Frontal cortex (tissue), 3 donors: ENCODE measurements at regions not wholly inside any gene's neighbourhood (a gene's known extent, or its start where the extent isn't known, plus 50 kb on each side); places are given as distances from the start of the nearest gene placed in this dataset.
A peak's percentile ranks its signal among the peaks of the same experiment; 100 is the strongest.

Experiments used
- DNase-seq, 2 donors: peaks; one replicate each; pipeline ENCODE4 v3.0.0; 2012; ENCODE audit warnings: low spot score in 2 of 2
- FAIRE-seq: peaks from 2 replicates; lab custom pipeline; 2012; peaks lifted over from hg19 to GRCh38; lab: Jason Lieb, UNC
- donor health status: control.
- donor health status: control.
- donor health status: control.

- FAIRE-seq, result no peak
- no peak for DNase-seq
Measured at GRCh38 chr15:62925875-62926274, 116.7 kb upstream of the TPM1 start.

GRCh38 chr15:62927196-62927595 lies 115.4 kb upstream of the TPM1 start:
- DNase-seq, result no peak
- FAIRE-seq, result no peak

GRCh38 chr15:62927836-62928235 lies 114.7 kb upstream of the TPM1 start:
- FAIRE-seq, result no peak
- no peak for DNase-seq

GRCh38 chr15:62928242-62928999 lies 114.1 kb upstream of the TPM1 start:
- no peak for FAIRE-seq

GRCh38 chr15:62929000-62929357 lies 113.6 kb upstream of the TPM1 start:
- DNase-seq, result no peak
- FAIRE-seq, result no peak

More at GRCh38 chr15:62928242-62928999, 114.1 kb upstream of the TPM1 start:
- DNase-seq, result no peak

GRCh38 chr15:62931650-62932049 lies 110.9 kb upstream of the TPM1 start:
- FAIRE-seq, result no peak
- no peak for DNase-seq

- DNase-seq (no peak), FAIRE-seq (no peak)
Measured at GRCh38 chr15:62932436-62932835, 110.1 kb upstream of the TPM1 start.

GRCh38 chr15:62933386-62933785 lies 109.2 kb upstream of the TPM1 start:
- DNase-seq (no peak), FAIRE-seq (no peak)

- no peak for DNase-seq
- FAIRE-seq, result no peak
Measured at GRCh38 chr15:62934236-62934971, 108.1 kb upstream of the TPM1 start.

- no peak for DNase-seq
- no peak for FAIRE-seq
Measured at GRCh38 chr15:62935300-62936081, 107.1 kb upstream of the TPM1 start.

- no peak for FAIRE-seq
Measured at GRCh38 chr15:62938825-62939224, 103.7 kb upstream of the TPM1 start.

GRCh38 chr15:62940093-62940754 lies 102.3 kb upstream of the TPM1 start:
- DNase-seq (no peak), FAIRE-seq (no peak)

More at GRCh38 chr15:62938825-62939224, 103.7 kb upstream of the TPM1 start:
- DNase-seq, result no peak

GRCh38 chr15:62940755-62941361 lies 101.7 kb upstream of the TPM1 start:
- FAIRE-seq, result no peak
- DNase-seq, result peak; percentile 34 to 81

GRCh38 chr15:62941699-62942098 lies 100.8 kb upstream of the TPM1 start:
- FAIRE-seq (no peak), DNase-seq (no peak)

GRCh38 chr15:62942428-62942827 lies 100.1 kb upstream of the TPM1 start:
- DNase-seq, result no peak
- FAIRE-seq, result no peak

GRCh38 chr15:62945063-62945462 lies 97.5 kb upstream of the TPM1 start:
- no peak for DNase-seq
- no peak for FAIRE-seq

- FAIRE-seq, result no peak
- DNase-seq, result no peak
Measured at GRCh38 chr15:62945760-62946159, 96.8 kb upstream of the TPM1 start.

- FAIRE-seq, result no peak
- DNase-seq, result no peak
Measured at GRCh38 chr15:62946940-62947339, 95.6 kb upstream of the TPM1 start.

- FAIRE-seq (no peak), DNase-seq (no peak)
Measured at GRCh38 chr15:62950462-62950931, 92.0 kb upstream of the TPM1 start.

GRCh38 chr15:62951481-62951880 lies 91.1 kb upstream of the TPM1 start:
- DNase-seq (no peak), FAIRE-seq (no peak)
